Tibial nerve (tissue), 4 donors: ENCODE measurements at regions not wholly inside any gene's neighbourhood (a gene's known extent, or its start where the extent isn't known, plus 50 kb on each side); places are given as distances from the start of the nearest gene placed in this dataset.

Source experiments
- DNase-seq, 2 donors: peaks; one replicate each; pipeline ENCODE4 v3.0.0-alpha.2; 2019; ENCODE audit warnings: low spot score in 2 of 2
- H3K27ac ChIP-seq, 4 donors: fragments of 200-600 bp; sonication (generic) in 3 of 4; one replicate each; pipeline ENCODE4 v1.5.1; 2017 to 2019; ENCODE audit warnings: mild to moderate bottlenecking in 1 of 4
- H3K27me3 ChIP-seq, 2 donors: fragments of 200-600 bp; sonication (generic) in 1 of 2; one replicate each; pipeline versions ENCODE4 v1.5.1 to v1.6.0; 2017 to 2019
- H3K36me3 ChIP-seq, 3 donors: fragments of 200-600 bp; sonication (generic); one replicate each; pipeline ENCODE4 v1.5.1; 2018 to 2019
- H3K4me1 ChIP-seq, 4 donors: fragments of 200-600 bp; sonication (generic) in 3 of 4; one replicate each; pipeline ENCODE4 v1.5.1; 2017 to 2019
- H3K4me3 ChIP-seq, 4 donors: fragments of 200-600 bp; sonication (generic) in 3 of 4; one replicate each; pipeline ENCODE4 v1.5.1; 2017 to 2019; ENCODE audit warnings: mild to moderate bottlenecking in 1 of 4, moderate library complexity in 1 of 4
- H3K9me3 ChIP-seq, 4 donors: fragments of 200-600 bp; sonication (generic) in 3 of 4; one replicate each; pipeline ENCODE4 v1.5.1; 2017 to 2019
- EP300 ChIP-seq, 2 donors: sonication (generic); formaldehyde crosslinking; IDR thresholded peaks; one replicate each; pipeline ENCODE4 v1.6.1; 2017; ENCODE audit warnings: antibody characterized with exemption in 2 of 2, mild to moderate bottlenecking in 1 of 2
- POLR2A ChIP-seq, 2 donors: fragments of 450-650 bp; IDR thresholded peaks; one replicate each; pipeline ENCODE4 v1.6.1; 2017; ENCODE audit warnings: antibody characterized with exemption in 2 of 2, mild to moderate bottlenecking in 2 of 2, moderate library complexity in 2 of 2
- WGBS, 2 donors: methylation state at CpG; one replicate each; pipeline ENCODE4 v1.1.5; 2018; 5-methylcytosine and 5-hydroxymethylcytosine counted together
- TF ChIP-seq, protein P1 (sequence below), 5 experiments: fragments of 200-600 bp in 3 of 5; fragments of 450-650 bp in 2 of 5; sonication (generic) in 3 of 5; IDR thresholded peaks; one replicate each; pipeline ENCODE4 v1.5.1; 2016 to 2019; ENCODE audit warnings: antibody characterized with exemption in 5 of 5, mild to moderate bottlenecking in 3 of 5, moderate library complexity in 2 of 5

- H3K36me3 ChIP-seq: no peaks in the 10 kb centered on the region
- H3K27me3 ChIP-seq: no peaks in the 10 kb centered on the region
- H3K4me3 ChIP-seq: no peak overlapping the region
- no peak for DNase-seq
- peaks cover 0 to 8% (median 0%) of the 10 kb centered on the region in 4 donors for H3K9me3 ChIP-seq
- H3K4me1 ChIP-seq: no peaks in the 10 kb centered on the region
- TF ChIP-seq POLR2A (IDR thresholded peaks at IDR 0.05) (no peak), EP300 (IDR thresholded peaks at IDR 0.05) (no peak)
- TF ChIP-seq, protein P1, sequence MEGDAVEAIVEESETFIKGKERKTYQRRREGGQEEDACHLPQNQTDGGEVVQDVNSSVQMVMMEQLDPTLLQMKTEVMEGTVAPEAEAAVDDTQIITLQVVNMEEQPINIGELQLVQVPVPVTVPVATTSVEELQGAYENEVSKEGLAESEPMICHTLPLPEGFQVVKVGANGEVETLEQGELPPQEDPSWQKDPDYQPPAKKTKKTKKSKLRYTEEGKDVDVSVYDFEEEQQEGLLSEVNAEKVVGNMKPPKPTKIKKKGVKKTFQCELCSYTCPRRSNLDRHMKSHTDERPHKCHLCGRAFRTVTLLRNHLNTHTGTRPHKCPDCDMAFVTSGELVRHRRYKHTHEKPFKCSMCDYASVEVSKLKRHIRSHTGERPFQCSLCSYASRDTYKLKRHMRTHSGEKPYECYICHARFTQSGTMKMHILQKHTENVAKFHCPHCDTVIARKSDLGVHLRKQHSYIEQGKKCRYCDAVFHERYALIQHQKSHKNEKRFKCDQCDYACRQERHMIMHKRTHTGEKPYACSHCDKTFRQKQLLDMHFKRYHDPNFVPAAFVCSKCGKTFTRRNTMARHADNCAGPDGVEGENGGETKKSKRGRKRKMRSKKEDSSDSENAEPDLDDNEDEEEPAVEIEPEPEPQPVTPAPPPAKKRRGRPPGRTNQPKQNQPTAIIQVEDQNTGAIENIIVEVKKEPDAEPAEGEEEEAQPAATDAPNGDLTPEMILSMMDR (IDR thresholded peaks at IDR 0.05): no peak
- 88 to 90% methylated on average over 7 of the region's 7 CpGs for WGBS, 2 donors
- no peak overlapping the region for H3K27ac ChIP-seq
These were observed 1803.5 kb upstream of the CDH6 start for GRCh38 chr5:29389993-29390392.

- Histone ChIP-seq H3K4me3 (no peak overlapping the region), H3K4me1 (no peaks in the 10 kb centered on the region), H3K36me3 (no peaks in the 10 kb centered on the region), H3K9me3 (peaks cover 0 to 8% (median 0%) of the 10 kb centered on the region in 4 donors), H3K27ac (no peak overlapping the region), H3K27me3 (no peaks in the 10 kb centered on the region)
- 53 to 62% methylated on average over 1 of the region's 1 CpG for WGBS, 2 donors
- DNase-seq: no peak
- TF ChIP-seq POLR2A (IDR thresholded peaks at IDR 0.05) (no peak), EP300 (IDR thresholded peaks at IDR 0.05) (no peak)
- TF ChIP-seq, protein P1 (IDR thresholded peaks at IDR 0.05): no peak
These were observed 1806.1 kb upstream of the CDH6 start for GRCh38 chr5:29387384-29387783.

DNA sequence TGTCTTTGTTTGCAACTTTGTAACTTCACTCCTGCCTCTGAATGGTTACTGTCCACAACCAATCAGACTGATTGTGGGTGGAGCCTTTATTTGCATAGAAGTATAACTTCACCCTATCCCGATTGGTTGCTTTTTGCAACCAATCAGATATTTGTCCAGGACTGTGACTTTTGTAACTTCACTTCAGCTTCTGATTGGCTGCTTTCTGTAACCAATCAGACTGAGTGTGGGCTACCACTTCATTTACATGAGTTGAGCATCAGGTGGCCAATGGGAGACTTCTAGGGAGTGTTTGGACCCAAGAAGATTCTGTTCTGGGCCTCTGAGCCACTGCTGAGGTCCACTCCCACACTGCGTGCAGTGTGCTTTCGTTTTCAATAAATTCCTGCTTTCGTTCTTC is 1810.7 kb upstream of the CDH6 start:
- H3K36me3 ChIP-seq: no peaks in the 10 kb centered on the region
- WGBS, 2 donors: 86 to 93% methylated on average over 4 of the region's 4 CpGs
- no peak for DNase-seq
- TF ChIP-seq, protein P1 (IDR thresholded peaks at IDR 0.05): no peak
- TF ChIP-seq POLR2A (IDR thresholded peaks at IDR 0.05): no peak
- TF ChIP-seq EP300 (IDR thresholded peaks at IDR 0.05): no peak
- H3K4me3 ChIP-seq: no peak overlapping the region
- no peaks in the 10 kb centered on the region for H3K9me3 ChIP-seq
- H3K4me1 ChIP-seq: no peaks in the 10 kb centered on the region
- no peaks in the 10 kb centered on the region for H3K27me3 ChIP-seq
- no peak overlapping the region for H3K27ac ChIP-seq

DNA sequence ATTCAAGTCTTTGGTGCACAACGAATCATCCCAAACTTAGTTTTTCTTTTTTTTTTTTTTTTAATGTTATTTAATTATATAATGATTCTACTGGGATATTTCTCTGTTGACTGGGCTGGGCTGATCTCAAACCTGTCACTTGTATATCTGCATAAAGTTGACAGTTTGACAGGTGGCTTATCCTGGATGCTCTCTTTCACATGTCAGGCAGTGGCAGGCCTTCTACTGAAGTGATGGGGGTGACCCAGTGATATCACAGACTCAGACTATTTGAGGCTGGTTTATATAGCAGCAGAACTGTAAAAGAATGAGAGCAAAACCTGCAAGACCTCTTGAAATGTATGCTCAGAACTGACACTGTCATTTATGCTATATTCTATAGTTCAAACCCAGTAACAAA is 1813.5 kb upstream of the CDH6 start:
- Histone ChIP-seq H3K4me1 (no peaks in the 10 kb centered on the region), H3K27ac (no peak overlapping the region), H3K27me3 (no peaks in the 10 kb centered on the region), H3K36me3 (no peaks in the 10 kb centered on the region), H3K9me3 (no peaks in the 10 kb centered on the region), H3K4me3 (no peak overlapping the region)
- 0 to 3% methylated on average over 1 of the region's 1 CpG for WGBS, 2 donors
- no peak for DNase-seq
- TF ChIP-seq POLR2A (IDR thresholded peaks at IDR 0.05) (no peak), EP300 (IDR thresholded peaks at IDR 0.05) (no peak)
- TF ChIP-seq, protein P1 (IDR thresholded peaks at IDR 0.05): no peak

DNA sequence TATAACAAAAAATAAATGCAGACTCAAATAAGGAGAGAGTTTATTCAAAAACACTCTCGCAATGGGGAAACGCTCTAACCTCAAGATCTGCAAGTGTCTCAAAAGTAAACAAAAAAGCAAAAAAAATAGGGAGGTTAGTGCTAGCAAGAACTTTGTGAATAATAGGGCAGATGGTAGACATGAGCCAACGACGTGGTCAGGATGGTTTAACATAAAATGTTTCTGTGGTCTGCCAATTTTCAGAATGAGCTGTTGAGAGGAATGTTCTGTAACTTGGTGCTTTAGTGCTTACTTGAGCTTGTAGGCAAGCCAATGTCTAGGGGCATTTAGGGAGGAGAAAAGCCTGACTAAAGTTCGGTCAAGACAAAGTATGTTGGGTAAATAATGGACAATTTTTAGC is 1813.9 kb upstream of the CDH6 start:
- Histone ChIP-seq H3K4me3 (no peak overlapping the region), H3K4me1 (no peaks in the 10 kb centered on the region), H3K27me3 (no peaks in the 10 kb centered on the region), H3K36me3 (no peaks in the 10 kb centered on the region), H3K9me3 (no peaks in the 10 kb centered on the region), H3K27ac (no peak overlapping the region)
- no peak for DNase-seq
- TF ChIP-seq POLR2A (IDR thresholded peaks at IDR 0.05) (no peak), EP300 (IDR thresholded peaks at IDR 0.05) (no peak)
- TF ChIP-seq, protein P1 (IDR thresholded peaks at IDR 0.05): no peak
- WGBS, 2 donors: 88 to 94% methylated on average over 5 of the region's 5 CpGs
